Ectodermal cell (in vitro differentiated cells): ENCODE measurements at regions not wholly inside any gene's neighbourhood (a gene's known extent, or its start where the extent isn't known, plus 50 kb on each side); places are given as distances from the start of the nearest gene placed in this dataset.
"Not testable (repeated sequence)": the region's sequence is repeated elsewhere in the genome, so short reads cannot be mapped to it uniquely, and the experiment has no call there.

ENCODE experiments used
- H3K27ac ChIP-seq: 2 replicates; pipeline ENCODE4 v1.7.0; 2013; ENCODE audit warnings: mild to moderate bottlenecking, low read depth, low read length; ENCODE audit not compliant: insufficient read depth, poor library complexity, severe bottlenecking
- H3K27me3 ChIP-seq: 2 replicates; pipeline ENCODE4 v1.7.0; 2013; ENCODE audit warnings: mild to moderate bottlenecking, low read length; ENCODE audit not compliant: insufficient read depth, control insufficient read depth, poor library complexity, severe bottlenecking
- H3K36me3 ChIP-seq: one replicate; pipeline ENCODE4 v1.7.0; 2013; ENCODE audit warnings: low read length; ENCODE audit not compliant: control insufficient read depth, insufficient read depth
- H3K4me1 ChIP-seq: one replicate; pipeline ENCODE4 v1.7.0; 2013; ENCODE audit warnings: low read length; ENCODE audit not compliant: control insufficient read depth, insufficient read depth
- H3K4me3 ChIP-seq: 2 replicates; pipeline ENCODE4 v1.7.0; 2013; ENCODE audit warnings: low read depth, low read length, control low read depth; ENCODE audit not compliant: insufficient read depth
- H3K9me3 ChIP-seq: 2 replicates; pipeline ENCODE4 v1.7.0; 2013; ENCODE audit warnings: mild to moderate bottlenecking, low read length, moderate library complexity; ENCODE audit not compliant: control insufficient read depth
- WGBS, 2 experiments: methylation state at CpG; one replicate each; pipeline ENCODE4 v1.1.7; 2013; ENCODE audit warnings: missing lambda C conversion rate in 2 of 2; 5-methylcytosine and 5-hydroxymethylcytosine counted together

DNA sequence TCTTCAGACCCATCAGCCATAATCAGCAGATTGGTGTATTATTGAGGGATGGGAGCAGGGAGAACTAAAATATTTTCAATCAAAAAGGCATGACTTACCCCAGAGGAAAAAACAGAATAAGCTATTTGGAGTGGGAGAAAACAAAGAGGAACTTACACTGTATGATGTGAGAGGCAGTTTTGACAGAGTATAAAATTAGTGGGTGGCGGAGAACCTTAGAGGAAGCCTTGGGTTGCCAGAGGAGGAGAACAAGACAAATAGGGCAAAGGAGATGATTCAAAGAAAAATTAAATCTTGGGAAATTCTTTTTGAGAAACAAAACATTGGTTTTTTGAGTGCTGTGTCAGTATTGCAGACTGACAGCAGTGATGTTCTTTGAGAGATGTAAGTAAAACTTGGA lies 285.0 kb downstream of the C11orf87 start:
- H3K27me3 ChIP-seq: no peaks in the 10 kb centered on the region
- H3K27ac ChIP-seq: no peak overlapping the region
- no peak overlapping the region for H3K4me3 ChIP-seq
- H3K9me3 ChIP-seq: no peaks in the 10 kb centered on the region
- H3K4me1 ChIP-seq: no peaks in the 10 kb centered on the region
- WGBS, 2 experiments: 94 to 98% methylated on average over 1 of the region's 1 CpG
- no peaks in the 10 kb centered on the region for H3K36me3 ChIP-seq

- H3K4me3 ChIP-seq: no peak overlapping the region
- no peak overlapping the region for H3K27ac ChIP-seq
- H3K27me3 ChIP-seq: no peaks in the 10 kb centered on the region
- no peaks in the 10 kb centered on the region for H3K9me3 ChIP-seq
- 92 to 100% methylated on average over 2 of the region's 2 CpGs for WGBS, 2 experiments
- no peaks in the 10 kb centered on the region for H3K4me1 ChIP-seq
- no peaks in the 10 kb centered on the region for H3K36me3 ChIP-seq
These were observed 285.4 kb downstream of the C11orf87 start for GRCh38 chr11:109707411-109707810.

GRCh38 chr11:109708184-109708583 lies 286.2 kb downstream of the C11orf87 start:
- no peaks in the 10 kb centered on the region for H3K36me3 ChIP-seq
- no peak overlapping the region for H3K27ac ChIP-seq
- 71% methylated on average over 1 of the region's 1 CpG for WGBS, 2 experiments
- H3K4me1 ChIP-seq: no peaks in the 10 kb centered on the region
- no peaks in the 10 kb centered on the region for H3K9me3 ChIP-seq
- H3K4me3 ChIP-seq: no peak overlapping the region
- H3K27me3 ChIP-seq: no peaks in the 10 kb centered on the region

GRCh38 chr11:109714444-109714843 lies 292.5 kb downstream of the C11orf87 start:
- WGBS, 2 experiments: 93 to 94% methylated on average over 2 of the region's 2 CpGs
- not testable (repeated sequence) for H3K9me3 ChIP-seq, H3K4me3 ChIP-seq, H3K27me3 ChIP-seq, H3K27ac ChIP-seq, H3K4me1 ChIP-seq, H3K36me3 ChIP-seq

- 83 to 91% methylated on average over 4 of the region's 4 CpGs for WGBS, 2 experiments
- H3K9me3 ChIP-seq, H3K4me3 ChIP-seq, H3K27me3 ChIP-seq, H3K36me3 ChIP-seq, H3K27ac ChIP-seq, H3K4me1 ChIP-seq: not testable (repeated sequence)
These were observed 293.4 kb downstream of the C11orf87 start for GRCh38 chr11:109715424-109715823.

- WGBS, 2 experiments: 100% methylated on average over 2 of the region's 2 CpGs
These were observed 304.1 kb downstream of the C11orf87 start for GRCh38 chr11:109726061-109726460.

GRCh38 chr11:109728056-109728455 lies 306.1 kb downstream of the C11orf87 start:
- Histone ChIP-seq H3K27me3 (no peaks in the 10 kb centered on the region), H3K9me3 (no peaks in the 10 kb centered on the region), H3K4me1 (no peaks in the 10 kb centered on the region), H3K4me3 (no peak overlapping the region), H3K27ac (no peak overlapping the region), H3K36me3 (no peaks in the 10 kb centered on the region)
- WGBS, 2 experiments: 94% methylated on average over 1 of the region's 1 CpG

More at GRCh38 chr11:109726061-109726460, 304.1 kb downstream of the C11orf87 start:
- Histone ChIP-seq H3K27me3 (no peaks in the 10 kb centered on the region), H3K4me3 (no peak overlapping the region), H3K9me3 (no peaks in the 10 kb centered on the region), H3K36me3 (no peaks in the 10 kb centered on the region), H3K4me1 (no peaks in the 10 kb centered on the region), H3K27ac (no peak overlapping the region)

GRCh38 chr11:109729761-109730160 lies 307.8 kb downstream of the C11orf87 start:
- Histone ChIP-seq H3K27me3 (no peaks in the 10 kb centered on the region), H3K36me3 (no peaks in the 10 kb centered on the region), H3K4me3 (no peak overlapping the region), H3K9me3 (no peaks in the 10 kb centered on the region), H3K4me1 (no peaks in the 10 kb centered on the region), H3K27ac (no peak overlapping the region)
- WGBS, 2 experiments: 90 to 94% methylated on average over 4 of the region's 4 CpGs

DNA sequence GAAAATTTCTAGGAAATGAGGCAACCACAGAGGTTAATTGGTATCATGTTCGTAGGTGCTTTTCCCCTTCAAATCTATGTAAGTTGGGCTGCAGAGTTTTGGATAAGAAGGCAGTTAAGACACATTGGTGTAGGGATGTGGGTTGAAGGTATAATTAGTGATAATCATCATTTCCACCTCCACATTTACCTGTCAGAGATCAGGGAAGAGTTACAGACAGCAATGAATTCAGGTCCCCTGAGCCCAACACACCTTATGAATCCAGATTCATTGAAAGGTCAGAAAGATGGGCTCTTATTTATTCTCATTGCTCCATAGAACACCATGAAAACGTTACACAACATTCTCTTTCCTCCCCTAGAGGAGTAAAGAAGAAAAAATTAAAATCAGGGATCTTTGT lies 308.7 kb downstream of the C11orf87 start:
- Histone ChIP-seq H3K27ac (no peak overlapping the region), H3K9me3 (no peaks in the 10 kb centered on the region), H3K4me3 (no peak overlapping the region), H3K36me3 (no peaks in the 10 kb centered on the region), H3K4me1 (no peaks in the 10 kb centered on the region), H3K27me3 (no peaks in the 10 kb centered on the region)
- 81 to 100% methylated on average over 1 to 2 of the region's 2 CpGs for WGBS, 2 experiments

GRCh38 chr11:109731451-109731850 lies 309.5 kb downstream of the C11orf87 start:
- Histone ChIP-seq H3K4me1 (no peaks in the 10 kb centered on the region), H3K27ac (no peak overlapping the region), H3K9me3 (no peaks in the 10 kb centered on the region), H3K27me3 (no peaks in the 10 kb centered on the region), H3K4me3 (no peak overlapping the region), H3K36me3 (no peaks in the 10 kb centered on the region)
- WGBS, 2 experiments: 96 to 99% methylated on average over 3 to 4 of the region's 4 CpGs

DNA sequence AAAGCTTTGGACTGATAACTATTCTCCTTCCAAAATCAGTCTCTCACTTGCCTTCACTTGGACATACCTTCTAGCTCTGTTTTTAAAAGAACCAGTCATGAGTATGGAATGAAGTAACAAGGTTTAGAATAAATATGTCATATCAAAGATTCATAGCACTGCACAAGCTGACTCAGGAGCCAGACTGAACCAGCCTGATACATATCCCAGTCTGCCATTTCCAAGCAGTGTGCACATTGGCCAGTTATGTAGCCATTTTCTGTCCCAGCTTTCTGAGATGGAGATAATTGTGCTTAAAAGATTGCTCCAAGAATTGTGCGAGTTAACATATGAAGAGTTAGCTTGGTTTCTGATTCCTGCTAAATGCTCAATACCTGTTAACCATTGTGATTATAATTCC lies 311.3 kb downstream of the C11orf87 start:
- H3K27ac ChIP-seq: no peak overlapping the region
- H3K27me3 ChIP-seq: no peaks in the 10 kb centered on the region
- 94 to 100% methylated on average over 1 of the region's 1 CpG for WGBS, 2 experiments
- no peak overlapping the region for H3K4me3 ChIP-seq
- no peaks in the 10 kb centered on the region for H3K4me1 ChIP-seq
- no peaks in the 10 kb centered on the region for H3K9me3 ChIP-seq
- H3K36me3 ChIP-seq: no peaks in the 10 kb centered on the region
